ENCODE measurements at regions not wholly inside any gene's neighbourhood (a gene's known extent, or its start where the extent isn't known, plus 50 kb on each side); places are given as distances from the start of the nearest gene placed in this dataset.

GRCh38 chr20:50328222-50328979 is 137.8 kb downstream of the CEBPB start:
- TF ChIP-seq CTCF (IDR thresholded peaks at IDR 0.05) (no peak), POLR2A (IDR thresholded peaks at IDR 0.05) (no peak)

All from lower leg skin (tissue), 3 donors.